GM19023 (cell line): ENCODE measurements at regions not wholly inside any gene's neighbourhood (a gene's known extent, or its start where the extent isn't known, plus 50 kb on each side); places are given as distances from the start of the nearest gene placed in this dataset.

Experiments
- ATAC-seq: cut with Tn5 transposase; IDR thresholded peaks from one replicate; pipeline ENCODE4 v1.9.1; 2021; ENCODE audit warnings: mild to moderate bottlenecking, moderate library complexity; ENCODE audit not compliant: unreplicated experiment

GRCh38 chr20:60407938-60408337, 449.7 kb downstream of the CDH26 start:
- no peak for ATAC-seq

DNA sequence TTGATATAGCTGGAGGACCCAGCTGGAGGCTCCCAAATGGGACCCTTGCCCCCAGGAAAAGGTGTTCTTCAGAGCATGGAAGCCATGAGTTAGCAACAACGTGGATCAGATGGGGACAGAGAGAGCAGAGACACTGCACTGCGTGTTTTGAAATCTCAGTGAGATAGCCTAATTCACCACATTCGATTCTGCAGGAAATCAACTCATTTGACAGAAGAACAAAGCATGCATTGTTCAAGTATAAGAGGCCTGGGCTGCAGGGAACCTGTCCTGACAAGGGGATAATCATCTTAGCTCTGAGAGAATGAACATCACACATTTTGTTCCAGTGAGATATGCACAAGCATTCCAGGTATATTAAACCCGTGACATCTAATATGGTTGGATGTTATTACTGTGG, 450.2 kb downstream of the CDH26 start:
- no peak for ATAC-seq

DNA sequence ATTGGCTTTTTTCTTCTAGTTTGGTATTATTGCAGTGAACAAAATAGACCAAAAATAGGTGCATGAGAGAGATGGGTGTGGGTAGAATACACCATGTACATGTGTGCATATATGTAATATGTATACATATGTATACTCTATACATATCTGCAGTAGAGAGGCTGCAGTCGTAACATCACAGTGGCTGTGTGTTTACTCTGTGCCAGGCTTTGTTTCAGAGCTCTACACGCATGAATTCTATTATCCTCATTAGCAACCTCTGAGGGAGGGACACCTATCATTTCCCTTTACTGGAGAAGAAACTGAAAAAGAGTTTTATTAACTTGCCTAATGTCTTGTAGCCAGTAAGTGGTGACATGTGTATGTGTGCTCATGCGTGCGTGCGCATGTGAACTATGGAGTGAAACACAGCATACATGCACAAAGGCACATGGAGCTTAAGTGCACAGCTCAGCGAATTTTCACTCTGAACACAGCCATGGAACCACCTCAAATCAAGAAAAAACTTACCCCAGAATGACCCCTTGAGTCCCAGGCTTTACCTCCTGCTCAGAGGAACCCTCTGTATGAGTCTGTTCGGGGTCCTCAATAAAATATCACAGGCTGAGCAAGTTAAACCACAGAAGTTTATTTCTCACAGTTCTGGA, 452.5 kb downstream of the CDH26 start:
- ATAC-seq = no peak

- no peak for ATAC-seq
Observed at GRCh38 chr20:60411813-60412212, 453.6 kb downstream of the CDH26 start.

DNA sequence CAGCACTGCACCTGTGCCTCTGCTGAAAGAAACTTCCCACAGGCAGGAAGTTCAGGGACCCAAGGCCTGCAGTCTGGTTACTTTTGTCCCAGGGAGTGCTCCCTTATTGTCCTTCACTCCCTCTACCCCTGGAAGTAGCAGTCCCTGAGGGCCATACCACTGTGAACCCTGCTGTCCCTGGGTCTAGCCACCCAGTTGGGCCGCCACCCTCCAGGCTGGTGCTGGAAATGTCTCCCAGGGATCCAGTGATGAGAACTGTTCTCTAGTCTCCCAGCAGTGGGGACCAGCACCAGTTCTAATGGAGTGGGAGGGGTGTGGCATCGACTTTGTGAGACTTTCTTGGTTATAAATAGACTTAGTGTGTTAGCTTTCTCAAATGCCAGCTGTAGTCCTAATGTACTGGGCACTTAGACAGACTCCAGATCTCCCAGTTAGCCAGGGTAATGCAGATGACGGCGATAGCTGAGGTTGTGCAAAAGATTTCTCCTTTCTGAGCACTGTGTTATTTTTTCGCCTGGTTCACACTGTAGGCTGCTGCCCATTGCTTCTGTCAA, 462.5 kb downstream of the CDH26 start:
- no peak for ATAC-seq

DNA sequence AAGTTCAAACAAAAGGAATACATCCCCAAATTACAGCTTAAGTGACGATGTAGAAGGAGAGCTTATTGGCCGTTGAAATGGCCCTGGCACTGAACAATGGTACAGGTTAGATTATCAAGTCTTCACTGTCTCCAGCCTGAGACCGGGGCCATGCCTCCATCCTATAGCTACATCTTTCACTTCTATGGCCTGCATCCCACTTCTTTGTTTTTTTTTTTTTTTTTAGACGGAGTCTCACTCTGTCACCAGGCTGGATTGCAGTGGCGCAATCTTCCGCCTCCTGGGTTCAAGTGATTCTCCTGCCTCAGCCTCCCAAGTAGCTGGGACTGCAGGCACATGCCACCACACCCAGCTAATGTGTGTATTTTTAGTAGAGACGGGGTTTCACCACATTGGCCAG, 464.6 kb downstream of the CDH26 start:
- ATAC-seq = no peak

DNA sequence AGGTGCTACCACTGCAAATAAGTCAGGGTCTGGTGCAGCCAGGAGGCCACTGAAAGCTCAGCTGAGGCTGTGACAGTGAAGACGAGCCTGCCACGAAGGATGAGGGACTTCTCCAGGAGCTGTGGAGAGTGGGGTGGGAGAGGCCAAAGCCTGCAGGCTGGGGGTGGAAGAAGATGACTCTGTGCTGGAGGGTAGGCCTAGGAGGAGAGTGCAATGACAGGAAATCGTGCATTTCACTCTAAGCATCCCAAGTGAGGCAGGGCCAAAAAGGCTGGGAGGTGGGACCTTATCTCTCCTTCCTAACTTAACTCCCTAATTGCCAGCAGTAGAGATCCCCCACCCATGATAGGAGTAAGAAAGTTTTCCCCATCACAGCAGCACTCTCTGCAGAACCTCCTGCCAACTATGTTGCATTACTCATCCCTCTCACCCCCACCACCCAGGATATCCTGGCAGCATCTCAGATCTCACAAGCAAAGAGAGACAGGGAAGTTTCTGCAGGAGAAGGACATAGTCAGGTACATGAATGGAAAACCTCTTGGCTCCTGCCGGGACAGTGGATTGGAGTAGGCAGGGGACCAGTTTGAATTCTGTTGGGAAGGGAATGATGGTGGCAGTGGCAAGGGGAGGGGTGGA, 466.2 kb downstream of the CDH26 start:
- no peak for ATAC-seq

DNA sequence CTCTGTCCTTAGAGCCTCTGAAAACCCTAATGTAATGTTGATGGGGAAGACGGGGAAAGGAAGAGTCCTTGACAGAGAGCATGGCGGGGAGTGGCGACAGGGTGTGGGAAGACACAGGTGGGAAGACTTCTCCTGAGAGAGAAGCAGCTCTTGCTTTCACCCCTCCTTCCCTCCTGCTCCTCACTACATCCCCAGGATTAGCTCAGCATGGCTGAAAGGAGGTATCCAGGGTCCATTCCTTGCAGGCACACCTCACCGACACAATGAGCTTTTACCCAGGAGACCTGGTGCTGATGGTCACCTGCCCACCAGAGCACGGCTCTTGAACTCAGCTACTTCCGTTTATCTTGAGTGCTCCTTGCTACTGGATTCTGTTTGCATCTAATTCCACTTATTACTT, 469.3 kb downstream of the CDH26 start:
- no peak for ATAC-seq

DNA sequence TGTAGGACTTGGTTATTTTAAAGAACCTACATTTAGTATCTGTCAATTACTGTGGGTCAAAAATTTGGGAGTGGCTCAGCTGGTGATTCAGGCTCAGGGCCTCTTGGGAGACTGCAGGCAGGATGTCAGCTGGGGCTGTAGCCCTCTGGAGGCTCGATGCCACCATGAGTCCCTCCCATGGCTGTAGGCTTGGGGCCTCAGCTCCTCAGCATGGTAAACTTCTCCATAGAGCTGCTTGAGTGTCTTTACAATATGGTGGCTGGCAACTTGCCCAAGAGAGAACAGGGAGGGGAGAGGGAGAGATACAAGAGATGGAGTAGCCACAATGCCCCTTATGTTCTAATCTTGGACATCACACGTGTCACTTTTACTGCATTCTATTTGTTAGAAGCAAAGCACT, 470.4 kb downstream of the CDH26 start:
- ATAC-seq = no peak

GRCh38 chr20:60430516-60431001, 472.3 kb downstream of the CDH26 start:
- no peak for ATAC-seq

GRCh38 chr20:60431349-60431748, 473.1 kb downstream of the CDH26 start:
- no peak for ATAC-seq

DNA sequence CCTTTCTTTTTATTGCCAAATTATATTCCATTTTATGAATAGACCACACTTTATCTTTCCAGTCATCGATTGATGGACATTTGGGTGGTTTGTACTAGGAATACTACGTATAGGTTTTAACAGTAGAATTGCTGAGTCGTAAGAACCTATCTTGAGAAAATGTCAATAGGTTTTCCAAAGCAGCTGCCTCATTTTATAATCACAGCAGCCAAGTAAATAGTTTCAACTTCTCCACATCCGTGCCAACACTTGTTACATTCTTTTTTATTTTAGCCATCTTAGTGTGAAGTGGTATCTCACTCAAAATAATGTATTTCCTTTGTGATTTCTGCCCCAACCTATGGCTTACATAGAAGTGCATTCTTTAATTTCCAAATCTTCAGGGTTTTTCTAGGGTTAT, 479.2 kb downstream of the CDH26 start:
- no peak for ATAC-seq

DNA sequence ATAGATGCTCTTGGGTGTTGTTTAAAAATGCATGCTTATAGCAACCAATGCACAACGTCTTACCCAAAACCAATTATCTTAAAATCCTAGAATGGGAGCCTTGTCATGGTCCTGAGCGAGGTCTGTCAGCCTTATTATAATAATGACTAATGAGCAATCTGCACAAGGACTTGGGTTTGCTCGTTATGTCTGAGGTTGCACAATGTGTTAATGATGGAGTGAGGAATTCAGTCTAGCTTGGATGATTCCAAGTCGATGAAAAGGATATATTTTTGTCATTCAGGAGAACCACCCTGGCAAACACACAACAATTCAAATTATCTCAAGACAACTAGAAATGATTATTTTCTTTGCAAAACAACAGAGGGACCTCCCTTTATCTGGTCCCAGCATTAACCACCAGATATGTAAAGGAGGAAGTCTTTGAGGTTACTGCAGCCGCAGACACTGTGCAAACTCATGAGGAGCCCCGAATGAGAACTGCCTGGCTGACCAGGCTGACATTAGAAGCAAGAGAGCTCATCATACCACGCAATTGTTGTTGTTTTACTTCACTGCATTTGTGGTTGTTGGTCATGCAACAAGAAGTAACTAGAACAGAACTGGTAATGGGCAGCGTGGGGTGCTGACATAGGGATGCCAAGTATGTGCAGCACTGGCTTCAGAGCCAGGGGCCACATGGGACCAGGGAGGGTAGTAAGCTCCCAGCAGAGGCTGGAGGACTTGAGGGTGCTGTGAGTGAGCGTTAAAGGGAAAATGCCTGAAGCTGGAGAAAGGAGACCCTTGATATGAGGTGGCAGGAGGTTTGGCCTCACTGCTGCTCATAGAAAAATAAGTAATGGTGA, 488.3 kb downstream of the CDH26 start:
- no peak for ATAC-seq

GRCh38 chr20:60447703-60448102, 489.5 kb downstream of the CDH26 start:
- ATAC-seq = no peak

- no peak for ATAC-seq
Observed at GRCh38 chr20:60453388-60454246, 495.4 kb downstream of the CDH26 start.

DNA sequence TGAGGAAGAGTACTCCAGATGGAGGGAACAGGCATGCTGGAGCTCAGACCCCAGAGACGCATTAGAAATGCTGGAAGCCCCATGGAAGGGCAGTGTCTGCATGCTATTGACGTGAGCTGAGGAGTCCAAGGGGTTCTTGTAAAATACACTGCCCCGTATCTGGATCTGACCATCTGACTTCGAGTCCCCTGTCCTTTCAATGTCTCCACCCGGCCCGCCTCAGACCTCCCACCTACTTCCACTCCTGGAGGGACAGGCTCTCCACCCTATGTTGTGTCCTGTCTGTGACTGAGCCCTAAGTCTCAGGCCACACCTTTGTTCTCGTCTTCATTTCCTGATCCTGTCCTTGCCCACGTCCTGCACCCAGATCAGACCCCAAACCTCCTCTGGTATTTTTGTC, 496.3 kb downstream of the CDH26 start:
- ATAC-seq = no peak

DNA sequence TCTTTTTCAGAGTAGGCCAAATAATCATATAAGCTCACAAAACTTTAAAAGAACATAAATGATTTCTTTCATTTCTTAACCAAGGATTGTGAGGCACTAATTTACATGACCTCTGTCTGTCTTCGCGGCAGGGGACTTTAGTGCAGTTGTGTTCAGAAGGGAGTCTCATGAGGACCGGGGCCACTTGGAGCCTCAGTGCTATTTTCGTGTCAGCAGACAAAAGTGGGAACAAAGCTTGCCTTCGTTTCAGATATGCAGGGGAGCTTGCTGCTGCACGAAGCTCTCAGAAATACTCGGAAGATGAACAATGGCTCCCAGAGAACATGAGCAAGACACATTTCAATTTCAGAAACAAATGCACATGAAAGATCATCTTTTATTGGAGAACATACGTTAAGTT, 497.0 kb downstream of the CDH26 start:
- ATAC-seq = no peak

DNA sequence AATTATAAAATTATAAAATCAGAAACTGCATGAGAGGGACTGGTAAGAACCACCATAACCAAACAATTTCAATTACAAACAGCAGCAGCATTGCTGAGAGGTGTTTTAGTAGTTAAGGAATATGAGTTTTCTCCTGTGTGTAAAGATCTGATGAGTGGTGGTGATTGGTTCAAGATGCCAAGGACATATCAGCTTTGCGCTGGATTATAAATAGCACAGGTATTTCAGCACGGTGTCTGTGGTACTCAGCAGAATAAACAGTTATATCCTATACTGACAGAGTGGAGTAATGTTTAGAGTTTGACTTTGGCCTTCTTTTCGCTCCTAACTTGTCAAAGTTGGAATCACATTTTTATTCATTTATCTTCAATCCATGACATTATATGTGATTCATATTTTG, 501.0 kb downstream of the CDH26 start:
- no peak for ATAC-seq

GRCh38 chr20:60461993-60462392, 503.8 kb downstream of the CDH26 start:
- ATAC-seq = no peak

DNA sequence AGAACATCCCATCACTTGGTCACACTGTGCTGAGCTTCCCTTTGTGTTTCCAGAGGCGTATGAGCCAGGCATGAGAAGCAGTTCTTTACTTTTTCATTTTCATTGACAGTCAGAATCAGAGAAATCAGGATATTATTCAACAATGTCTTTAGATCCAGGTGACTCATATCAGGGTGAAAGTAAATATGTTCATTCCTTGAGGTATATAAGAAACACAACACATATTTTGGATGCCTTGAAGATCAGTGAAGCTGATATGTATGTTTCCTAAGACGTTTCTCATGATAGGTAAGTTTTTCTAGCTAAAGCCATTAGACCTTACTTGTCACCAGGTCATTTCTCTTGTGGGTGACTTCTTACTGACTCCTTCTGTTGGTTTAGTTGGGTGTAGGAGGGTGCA, 505.6 kb downstream of the CDH26 start:
- no peak for ATAC-seq

DNA sequence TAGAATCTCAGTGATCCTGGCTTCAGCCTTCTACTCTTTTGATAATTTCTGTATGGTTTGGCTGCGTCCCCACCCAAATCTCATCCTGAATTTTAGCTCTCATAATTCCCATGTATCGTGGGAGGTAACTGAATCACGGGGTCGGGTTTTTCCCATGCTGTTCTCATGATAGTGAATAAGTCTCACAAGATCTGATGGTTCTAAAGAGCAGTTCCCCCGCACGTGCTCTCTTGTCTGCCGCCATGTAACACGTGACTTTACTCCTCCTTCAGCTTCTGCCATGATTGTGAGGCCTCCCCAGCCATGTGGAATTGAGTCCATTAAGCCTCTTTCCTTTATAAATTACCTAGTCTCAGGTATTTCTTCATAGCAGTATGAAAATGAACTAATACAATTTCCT, 507.2 kb downstream of the CDH26 start:
- no peak for ATAC-seq
